IMR-90 (cell line): ENCODE measurements at regions not wholly inside any gene's neighbourhood (a gene's known extent, or its start where the extent isn't known, plus 50 kb on each side); places are given as distances from the start of the nearest gene placed in this dataset.
"Not testable (repeated sequence)": the region's sequence is repeated elsewhere in the genome, so short reads cannot be mapped to it uniquely, and the experiment has no call there.

Experiments
- BHLHE40 ChIP-seq: fragments of 150-350 bp; IDR thresholded peaks from 2 replicates; pipeline ENCODE4 v1.6.1; 2016; ENCODE audit warnings: mild to moderate bottlenecking, low read depth, low read length
- CEBPB ChIP-seq: IDR thresholded peaks from 2 replicates; pipeline ENCODE4 v1.6.1; 2012; ENCODE audit warnings: low read depth, low read length, improper control_type of control experiment
- CHD1 ChIP-seq: IDR thresholded peaks from 2 replicates; pipeline ENCODE4 v1.6.1; 2012; ENCODE audit warnings: low read depth, low read length, improper control_type of control experiment
- CTCF ChIP-seq: conservative IDR thresholded peaks from 2 replicates; pipeline ENCODE4 v1.5.1; 2012; ENCODE audit warnings: mild to moderate bottlenecking, low read depth, low read length, improper control_type of control experiment
- ELK1 ChIP-seq: fragments of 150-350 bp; IDR thresholded peaks from 2 replicates; pipeline ENCODE4 v1.6.1; 2016; ENCODE audit warnings: low read depth, mild to moderate bottlenecking, low read length, moderate library complexity, borderline replicate concordance
- FOS ChIP-seq: fragments of 150-350 bp; IDR thresholded peaks from 2 replicates; pipeline ENCODE4 v1.6.1; 2016; ENCODE audit warnings: low read depth, low read length
- MAZ ChIP-seq: IDR thresholded peaks from 2 replicates; pipeline ENCODE4 v1.6.1; 2012; ENCODE audit warnings: low read depth, mild to moderate bottlenecking, low read length, improper control_type of control experiment, moderate library complexity, borderline replicate concordance
- MXI1 ChIP-seq: IDR thresholded peaks from 2 replicates; pipeline ENCODE4 v1.6.1; 2012; ENCODE audit warnings: low read depth, mild to moderate bottlenecking, low read length, moderate library complexity, borderline replicate concordance
- NFE2L2 ChIP-seq: fragments of 150-350 bp; IDR thresholded peaks from 2 replicates; pipeline ENCODE4 v1.6.1; 2016; ENCODE audit warnings: low read depth, mild to moderate bottlenecking, low read length
- POLR2A ChIP-seq: IDR thresholded peaks from 2 replicates; pipeline ENCODE4 v1.6.1; 2012; ENCODE audit warnings: mild to moderate bottlenecking, low read depth, low read length
- RAD21 ChIP-seq: IDR thresholded peaks from 2 replicates; pipeline ENCODE4 v1.6.1; 2012; ENCODE audit warnings: low read length, improper control_type of control experiment
- RCOR1 ChIP-seq: IDR thresholded peaks from 2 replicates; pipeline ENCODE4 v1.6.1; 2012; ENCODE audit warnings: mild to moderate bottlenecking, low read length, improper control_type of control experiment; ENCODE audit not compliant: insufficient replicate concordance
- RFX5 ChIP-seq: IDR thresholded peaks from 2 replicates; pipeline ENCODE4 v1.8.0; 2012; ENCODE audit warnings: low read depth, mild to moderate bottlenecking, low read length, moderate library complexity
- SMC3 ChIP-seq: fragments of 150-350 bp; IDR thresholded peaks from 2 replicates; pipeline ENCODE4 v1.6.1; 2016; ENCODE audit warnings: low read depth, mild to moderate bottlenecking, antibody characterized with exemption, low read length, moderate library complexity

- not testable (repeated sequence) for TF ChIP-seq CTCF, CEBPB, BHLHE40, ELK1, POLR2A, MXI1, RAD21, SMC3, RFX5, MAZ, NFE2L2, CHD1, FOS, RCOR1
These were observed 520.8 kb downstream of the KCNJ18 start for GRCh38 chr17:22213169-22213568.
